Suprapubic skin (tissue), 4 donors: ENCODE measurements at regions not wholly inside any gene's neighbourhood (a gene's known extent, or its start where the extent isn't known, plus 50 kb on each side); places are given as distances from the start of the nearest gene placed in this dataset.

ENCODE experiments used
- DNase-seq, 2 donors: peaks; one replicate each; pipeline ENCODE4 v3.0.0-alpha.2; 2019; ENCODE audit warnings: low spot score in 2 of 2
- H3K27ac ChIP-seq: fragments of 200-600 bp; sonication (generic); one replicate; pipeline ENCODE4 v1.5.1; 2019
- H3K27me3 ChIP-seq: fragments of 200-600 bp; sonication (generic); one replicate; pipeline ENCODE4 v1.5.1; 2019
- H3K36me3 ChIP-seq: fragments of 200-600 bp; sonication (generic); one replicate; pipeline ENCODE4 v1.5.1; 2019
- H3K4me1 ChIP-seq: fragments of 200-600 bp; sonication (generic); one replicate; pipeline ENCODE4 v1.5.1; 2019
- H3K4me3 ChIP-seq: fragments of 200-600 bp; sonication (generic); one replicate; pipeline ENCODE4 v1.5.1; 2019; ENCODE audit warnings: mild to moderate bottlenecking
- H3K9me3 ChIP-seq: fragments of 200-600 bp; sonication (generic); one replicate; pipeline ENCODE4 v1.5.1; 2019
- CTCF ChIP-seq, 2 donors: fragments of 200-600 bp in 1 of 2; fragments of 450-650 bp in 1 of 2; sonication (generic) in 1 of 2; IDR thresholded peaks; one replicate each; pipeline ENCODE4 v1.5.1; 2016 to 2019; ENCODE audit warnings: antibody characterized with exemption in 2 of 2, mild to moderate bottlenecking in 1 of 2, moderate library complexity in 1 of 2
- EP300 ChIP-seq: sonication (generic); formaldehyde crosslinking; IDR thresholded peaks from one replicate; pipeline ENCODE4 v1.6.1; 2017; ENCODE audit warnings: antibody characterized with exemption
- POLR2A ChIP-seq, 2 donors: fragments of 450-650 bp; IDR thresholded peaks; one replicate each; pipeline ENCODE4 v1.6.1; 2017; ENCODE audit warnings: antibody characterized with exemption in 2 of 2, mild to moderate bottlenecking in 2 of 2, moderate library complexity in 2 of 2
- POLR2AphosphoS5 ChIP-seq, 3 donors: sonication (generic); formaldehyde crosslinking; IDR thresholded peaks; one replicate each; pipeline ENCODE4 v1.6.1; 2017; ENCODE audit warnings: antibody characterized with exemption in 3 of 3
- WGBS: methylation state at CpG from one replicate; pipeline ENCODE4 v1.1.5; 2018; 5-methylcytosine and 5-hydroxymethylcytosine counted together

- no peak overlapping the region for H3K27ac ChIP-seq
- TF ChIP-seq EP300 (no peak), CTCF (IDR thresholded peaks at IDR 0.05) (no peak), POLR2A (IDR thresholded peaks at IDR 0.05) (no peak), POLR2AphosphoS5 (IDR thresholded peaks at IDR 0.05) (no peak)
- 85% methylated on average over 10 of the region's 10 CpGs for WGBS
- no peak overlapping the region for H3K4me3 ChIP-seq
- peak in 1 of 2 donors; percentile 48 for DNase-seq
- H3K27me3 ChIP-seq: peaks cover 7% of the 10 kb centered on the region
- H3K4me1 ChIP-seq: no peaks in the 10 kb centered on the region
- no peaks in the 10 kb centered on the region for H3K36me3 ChIP-seq
- H3K9me3 ChIP-seq: no peaks in the 10 kb centered on the region
Measured at GRCh38 chr15:100785181-100786138, 94.2 kb upstream of the ALDH1A3 start.

DNA sequence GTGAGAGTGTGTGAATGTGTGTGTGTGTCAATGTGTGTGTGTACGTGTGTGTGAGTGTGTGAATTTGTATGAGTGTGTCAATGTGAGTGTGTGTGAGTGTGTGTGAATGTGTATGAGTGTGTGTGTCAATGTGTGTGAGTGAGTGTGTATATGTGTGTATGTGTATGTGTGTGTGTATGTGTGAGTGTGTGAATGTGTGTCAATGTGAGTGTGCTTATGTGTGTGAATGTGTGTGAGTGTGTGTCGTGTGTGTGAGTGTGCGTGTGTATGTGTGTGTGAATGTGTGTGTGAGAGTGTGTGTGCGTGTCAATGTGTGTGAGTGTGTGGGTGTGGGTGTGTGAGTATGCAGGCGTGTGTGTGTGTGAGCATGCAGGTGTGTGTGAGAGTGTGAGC is 93.5 kb upstream of the ALDH1A3 start:
- Histone ChIP-seq H3K27me3 (peaks cover 7% of the 10 kb centered on the region), H3K4me3 (no peak overlapping the region), H3K36me3 (no peaks in the 10 kb centered on the region), H3K9me3 (no peaks in the 10 kb centered on the region), H3K27ac (no peak overlapping the region), H3K4me1 (no peaks in the 10 kb centered on the region)
- TF ChIP-seq POLR2A (IDR thresholded peaks at IDR 0.05) (no peak), CTCF (IDR thresholded peaks at IDR 0.05) (no peak), POLR2AphosphoS5 (IDR thresholded peaks at IDR 0.05) (no peak), EP300 (no peak)
- DNase-seq: no peak
- WGBS: 85% methylated on average over 5 of the region's 5 CpGs

- H3K9me3 ChIP-seq: no peaks in the 10 kb centered on the region
- DNase-seq: peak in 1 of 2 donors; percentile 64
- H3K27me3 ChIP-seq: peaks cover 3% of the 10 kb centered on the region
- H3K4me1 ChIP-seq: no peaks in the 10 kb centered on the region
- H3K27ac ChIP-seq: no peak overlapping the region
- 81% methylated on average over 30 of the region's 30 CpGs for WGBS
- no peak overlapping the region for H3K4me3 ChIP-seq
- TF ChIP-seq POLR2A (IDR thresholded peaks at IDR 0.05) (no peak), EP300 (no peak), POLR2AphosphoS5 (IDR thresholded peaks at IDR 0.05) (no peak), CTCF (IDR thresholded peaks at IDR 0.05) (no peak)
- no peaks in the 10 kb centered on the region for H3K36me3 ChIP-seq
Measured at GRCh38 chr15:100786901-100787566, 92.6 kb upstream of the ALDH1A3 start.

DNA sequence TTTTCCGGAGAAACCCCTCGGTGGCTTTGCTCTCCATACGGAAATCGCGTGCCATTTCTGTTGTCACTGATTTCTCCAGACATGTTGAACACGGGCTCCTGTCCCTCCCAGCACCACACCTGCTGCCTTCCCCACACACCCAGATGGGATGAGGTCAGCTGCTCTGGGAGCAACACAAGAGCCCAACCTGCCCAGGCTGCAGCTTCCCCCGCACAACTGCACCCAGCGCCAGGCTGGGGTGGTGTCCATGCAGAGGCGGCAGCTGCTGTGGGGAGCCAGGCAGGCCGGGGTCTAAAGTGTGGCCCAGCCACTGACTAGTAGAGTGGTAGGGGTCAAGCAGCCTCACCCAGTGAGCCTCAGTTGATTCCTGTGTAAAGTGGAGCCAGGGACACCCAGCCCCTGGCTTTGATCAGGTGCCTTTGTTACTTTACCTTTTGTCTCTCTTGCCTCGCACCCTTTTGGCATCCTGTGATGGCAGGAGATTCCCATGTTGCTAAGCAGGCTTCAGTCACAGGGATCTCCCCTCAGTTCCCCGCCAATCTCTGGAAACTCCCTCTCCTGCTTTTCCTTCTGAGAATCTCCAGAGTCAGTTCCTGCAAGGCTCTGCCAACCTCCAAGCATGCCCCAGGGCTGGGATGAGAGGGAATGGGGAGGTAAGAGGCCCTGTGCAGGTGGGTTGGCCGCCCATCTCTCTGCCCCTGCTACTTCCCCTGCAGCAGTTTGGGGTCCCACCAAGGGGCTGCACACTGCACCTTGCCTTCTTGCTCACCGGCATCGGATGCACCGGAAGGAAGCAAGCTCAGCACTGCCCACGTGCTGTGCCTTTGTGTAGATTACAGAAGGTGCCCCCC is 91.8 kb upstream of the ALDH1A3 start:
- WGBS: 70% methylated on average over 17 of the region's 17 CpGs
- peak in 1 of 2 donors; percentile 74 for DNase-seq

More for the DNA sequence above, 91.8 kb upstream of the ALDH1A3 start:
- Histone ChIP-seq H3K27me3 (peaks cover 2% of the 10 kb centered on the region), H3K36me3 (no peaks in the 10 kb centered on the region), H3K27ac (no peak overlapping the region), H3K4me1 (no peaks in the 10 kb centered on the region), H3K4me3 (no peak overlapping the region), H3K9me3 (no peaks in the 10 kb centered on the region)
- TF ChIP-seq EP300 (no peak), POLR2AphosphoS5 (IDR thresholded peaks at IDR 0.05) (no peak), POLR2A (IDR thresholded peaks at IDR 0.05) (no peak), CTCF (IDR thresholded peaks at IDR 0.05) (no peak)
